Hepatocyte (in vitro differentiated cells): ENCODE measurements at regions not wholly inside any gene's neighbourhood (a gene's known extent, or its start where the extent isn't known, plus 50 kb on each side); places are given as distances from the start of the nearest gene placed in this dataset.
"Not testable (repeated sequence)": the region's sequence is repeated elsewhere in the genome, so short reads cannot be mapped to it uniquely, and the experiment has no call there.

Source experiments
- DNase-seq: peaks from one replicate; pipeline ENCODE4 v3.0.0-alpha.2; 2016; ENCODE audit warnings: low spot score
- H2AFZ ChIP-seq: fragments of 200-600 bp; sonication (generic); 2 replicates; pipeline ENCODE4 v1.6.0; 2016; ENCODE audit warnings: antibody characterized with exemption, mild to moderate bottlenecking
- H3K27ac ChIP-seq: fragments of 200-600 bp; sonication (generic); 2 replicates; pipeline ENCODE4 v1.5.1; 2016; ENCODE audit warnings: mild to moderate bottlenecking
- H3K27me3 ChIP-seq: fragments of 200-600 bp; sonication (generic); 2 replicates; pipeline ENCODE4 v1.6.1; 2016
- H3K36me3 ChIP-seq: fragments of 200-600 bp; sonication (generic); replicated peaks from 2 replicates; pipeline ENCODE4 v1.5.1; 2016; ENCODE audit warnings: low read depth; ENCODE audit not compliant: insufficient read depth
- H3K4me1 ChIP-seq: fragments of 200-600 bp; sonication (generic); 2 replicates; pipeline ENCODE4 v1.5.1; 2016; ENCODE audit warnings: mild to moderate bottlenecking, moderate library complexity; ENCODE audit not compliant: insufficient read depth
- H3K4me2 ChIP-seq: fragments of 200-600 bp; sonication (generic); 2 replicates; pipeline ENCODE4 v1.6.0; 2016
- H3K4me3 ChIP-seq: fragments of 200-600 bp; sonication (generic); 2 replicates; pipeline ENCODE4 v1.5.1; 2016; ENCODE audit warnings: mild to moderate bottlenecking
- H3K79me2 ChIP-seq: fragments of 200-600 bp; sonication (generic); 2 replicates; pipeline ENCODE4 v1.6.0; 2017; ENCODE audit warnings: mild to moderate bottlenecking
- H3K9me2 ChIP-seq: fragments of 200-600 bp; sonication (generic); replicated peaks from 2 replicates; pipeline ENCODE4 v1.6.0; 2017; ENCODE audit warnings: mild to moderate bottlenecking; ENCODE audit not compliant: insufficient read depth
- H3K9me3 ChIP-seq: fragments of 200-600 bp; sonication (generic); 2 replicates; pipeline ENCODE4 v1.5.1; 2016; ENCODE audit warnings: low read depth, mild to moderate bottlenecking
- H4K20me1 ChIP-seq: fragments of 200-600 bp; sonication (generic); 2 replicates; pipeline ENCODE4 v1.6.0; 2016; ENCODE audit warnings: mild to moderate bottlenecking; ENCODE audit not compliant: insufficient read depth, poor library complexity, severe bottlenecking
- CTCF ChIP-seq: fragments of 200-600 bp; sonication (generic); IDR thresholded peaks from 2 replicates; pipeline ENCODE4 v1.5.1; 2016; ENCODE audit warnings: antibody characterized with exemption, mild to moderate bottlenecking; ENCODE audit not compliant: poor library complexity
- EZH2 ChIP-seq: fragments of 200-600 bp; sonication (generic); IDR thresholded peaks from 2 replicates; pipeline ENCODE4 v1.6.1; 2016; ENCODE audit warnings: antibody characterized with exemption, mild to moderate bottlenecking, borderline replicate concordance
- EZH2phosphoT487 ChIP-seq: fragments of 200-600 bp; sonication (generic); IDR thresholded peaks from one replicate; pipeline ENCODE4 v1.6.1; 2018; ENCODE audit warnings: antibody characterized with exemption, mild to moderate bottlenecking, low read depth, moderate library complexity; ENCODE audit not compliant: unreplicated experiment, severe bottlenecking
- WGBS: methylation state at CpG from one replicate; pipeline ENCODE4 v1.1.6; 2016; ENCODE audit warnings: low lambda C conversion rate; ENCODE audit errors: missing lambda C conversion rate; 5-methylcytosine and 5-hydroxymethylcytosine counted together

DNA sequence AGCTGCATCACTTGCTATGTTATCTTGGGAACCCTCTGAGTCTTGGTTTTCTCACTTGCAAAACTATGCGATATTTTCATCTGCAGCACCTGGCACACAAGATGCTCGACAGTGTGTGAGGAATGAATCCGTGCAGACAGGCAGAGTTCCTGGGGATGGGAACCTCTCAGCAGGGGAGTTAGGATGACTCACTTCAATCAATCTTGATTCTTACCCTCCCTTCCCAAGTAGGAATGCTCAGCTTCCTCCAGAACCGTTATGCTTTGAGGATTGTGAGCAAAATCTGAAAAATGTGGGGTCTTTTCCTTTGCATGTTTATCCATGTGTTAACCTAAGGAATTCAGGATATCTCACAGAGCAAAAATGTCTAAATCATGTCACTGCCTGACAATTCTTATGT is 68.9 kb upstream of the HNF1B start:
- Histone ChIP-seq H3K79me2 (no peaks in the 10 kb centered on the region), H3K27ac (no peak overlapping the region), H3K9me3 (no peaks in the 10 kb centered on the region), H3K4me1 (no peaks in the 10 kb centered on the region), H3K4me2 (no peak overlapping the region), H4K20me1 (no peaks in the 10 kb centered on the region), H2AFZ (no peak overlapping the region), H3K27me3 (no peaks in the 10 kb centered on the region), H3K4me3 (no peak overlapping the region), H3K9me2 (no peaks in the 10 kb centered on the region), H3K36me3 (no peaks in the 10 kb centered on the region)
- no peak for DNase-seq
- WGBS = 42% methylated on average over 4 of the region's 4 CpGs
- TF ChIP-seq EZH2phosphoT487 = no peak
- TF ChIP-seq CTCF = no peak
- TF ChIP-seq EZH2 = no peak

DNA sequence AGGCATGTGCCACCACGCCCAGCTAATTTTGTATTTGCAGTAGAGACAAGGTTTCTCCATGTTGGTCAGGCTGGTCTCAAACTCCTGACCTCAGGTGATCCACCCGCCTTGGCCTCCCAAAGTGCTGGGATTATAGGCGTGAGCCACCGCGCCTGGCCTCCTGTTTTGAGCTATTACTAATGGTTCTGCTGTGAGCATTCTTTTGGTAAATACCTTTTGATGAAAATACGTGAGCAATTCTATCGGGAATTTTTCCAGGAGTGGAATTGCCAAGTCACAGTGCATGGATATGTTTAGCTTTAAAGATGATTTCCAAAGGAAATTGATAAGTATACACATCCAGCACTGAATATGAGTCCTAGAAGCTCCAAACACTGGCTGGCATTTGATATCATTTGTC is 64.0 kb upstream of the HNF1B start:
- H3K9me2 ChIP-seq, H3K36me3 ChIP-seq: not testable (repeated sequence)
- 97% methylated on average over 7 of the region's 7 CpGs for WGBS

GRCh38 chr17:37802712-37803416 is 58.0 kb upstream of the HNF1B start:
- Histone ChIP-seq H3K79me2 (no peaks in the 10 kb centered on the region), H3K27me3 (no peaks in the 10 kb centered on the region), H3K9me3 (no peaks in the 10 kb centered on the region), H3K4me1 (no peaks in the 10 kb centered on the region), H3K36me3 (no peaks in the 10 kb centered on the region), H3K4me3 (no peak overlapping the region), H3K27ac (no peak overlapping the region), H4K20me1 (no peaks in the 10 kb centered on the region), H2AFZ (no peak overlapping the region), H3K9me2 (no peaks in the 10 kb centered on the region), H3K4me2 (no peak overlapping the region)
- DNase-seq = no peak
- WGBS = 85% methylated on average over 1 of the region's 1 CpG
- TF ChIP-seq EZH2 (no peak), EZH2phosphoT487 (no peak), CTCF (no peak)

More for the DNA sequence above, 64.0 kb upstream of the HNF1B start:
- not testable (repeated sequence) for H3K9me3 ChIP-seq, H3K4me3 ChIP-seq, H4K20me1 ChIP-seq, H3K27me3 ChIP-seq, DNase-seq, H3K27ac ChIP-seq, H3K4me1 ChIP-seq, H3K79me2 ChIP-seq, H2AFZ ChIP-seq, H3K4me2 ChIP-seq

GRCh38 chr17:37802061-37802595 is 57.3 kb upstream of the HNF1B start:
- Histone ChIP-seq H3K36me3 (no peaks in the 10 kb centered on the region), H3K4me3 (no peak overlapping the region), H3K79me2 (no peaks in the 10 kb centered on the region), H3K4me1 (no peaks in the 10 kb centered on the region), H3K9me3 (no peaks in the 10 kb centered on the region), H3K9me2 (no peaks in the 10 kb centered on the region), H3K27ac (no peak overlapping the region), H3K4me2 (no peak overlapping the region), H2AFZ (no peak overlapping the region), H4K20me1 (no peaks in the 10 kb centered on the region), H3K27me3 (no peaks in the 10 kb centered on the region)
- WGBS = 95% methylated on average over 3 of the region's 3 CpGs
- DNase-seq = no peak
- TF ChIP-seq CTCF = no peak
- TF ChIP-seq EZH2phosphoT487 = no peak
- no peak for TF ChIP-seq EZH2
